HG03045 (cell line): ENCODE measurements at regions not wholly inside any gene's neighbourhood (a gene's known extent, or its start where the extent isn't known, plus 50 kb on each side); places are given as distances from the start of the nearest gene placed in this dataset.

Source experiments
- ATAC-seq: cut with Tn5 transposase; IDR thresholded peaks from one replicate; pipeline ENCODE4 v1.9.1; 2021; ENCODE audit warnings: mild to moderate bottlenecking, moderate library complexity; ENCODE audit not compliant: unreplicated experiment

DNA sequence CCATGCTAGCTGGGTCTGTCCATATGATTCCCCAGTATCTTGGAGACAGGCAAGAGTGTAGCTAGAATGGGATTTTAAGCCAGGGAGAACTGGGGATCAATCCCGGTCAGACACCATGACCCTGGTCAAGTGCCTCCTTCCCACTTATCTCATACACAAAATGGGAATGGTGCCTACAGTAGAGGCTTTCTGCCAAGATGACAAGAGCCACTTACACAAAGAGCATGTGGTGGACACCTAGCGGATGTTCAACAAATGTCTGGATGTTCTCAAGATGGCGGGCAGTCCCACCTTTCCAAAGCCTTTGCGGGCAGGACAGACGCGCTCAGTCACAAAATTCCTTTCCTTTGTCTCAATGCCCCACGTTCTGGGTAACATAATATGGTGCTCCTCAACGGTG is 57.3 kb downstream of the MAF start:
- ATAC-seq = no peak

DNA sequence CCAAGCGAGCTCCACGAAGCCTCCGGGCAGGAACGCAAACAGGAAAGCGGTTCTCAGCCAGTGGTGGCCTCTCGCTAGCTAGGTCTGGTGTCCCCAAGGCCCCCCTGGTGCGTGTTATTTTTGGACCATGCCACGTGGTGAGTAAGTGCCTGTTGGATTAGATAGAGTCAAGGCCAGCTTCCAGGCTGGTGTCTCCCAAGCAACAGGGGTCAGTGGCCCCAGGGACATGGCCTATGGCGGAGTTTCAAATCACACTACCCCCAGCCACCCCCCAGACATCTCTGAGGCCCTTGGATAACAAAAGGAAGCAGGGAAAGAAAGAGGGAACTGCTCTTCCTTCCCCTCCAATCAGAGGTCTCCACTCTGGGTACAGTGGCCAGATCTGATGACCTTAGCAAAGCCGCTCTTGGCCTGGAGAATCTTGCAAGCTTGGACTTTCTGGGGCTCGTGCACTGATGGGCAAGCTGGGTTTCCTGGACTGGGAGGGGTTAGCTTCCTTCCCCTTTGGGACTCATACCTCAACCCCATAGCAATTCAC is 58.2 kb downstream of the MAF start:
- no peak for ATAC-seq

- ATAC-seq = no peak
These were observed 59.5 kb downstream of the MAF start for GRCh38 chr16:79540825-79541595.

- no peak for ATAC-seq
These were observed 63.0 kb downstream of the MAF start for GRCh38 chr16:79537584-79537983.

DNA sequence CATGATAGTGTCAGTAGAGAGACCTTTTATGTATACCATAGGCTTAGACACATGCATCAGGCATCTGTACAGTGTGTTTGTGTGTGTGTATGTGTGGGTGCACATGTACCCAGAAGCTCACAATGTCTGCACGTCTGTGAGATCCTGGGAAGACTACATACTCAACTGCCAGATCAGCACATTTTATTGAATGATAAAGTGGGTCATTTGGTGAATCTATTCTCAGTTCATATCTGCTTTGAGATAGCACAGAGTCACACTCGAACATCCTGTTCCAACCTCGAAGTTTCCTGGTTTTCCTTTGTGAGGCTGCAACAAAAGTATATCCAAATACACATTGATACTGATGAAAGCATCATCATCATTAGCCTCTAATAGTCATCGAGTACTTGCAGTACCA is 63.6 kb downstream of the MAF start:
- ATAC-seq = no peak

- ATAC-seq = no peak
These were observed 65.4 kb downstream of the MAF start for GRCh38 chr16:79535130-79535529.

DNA sequence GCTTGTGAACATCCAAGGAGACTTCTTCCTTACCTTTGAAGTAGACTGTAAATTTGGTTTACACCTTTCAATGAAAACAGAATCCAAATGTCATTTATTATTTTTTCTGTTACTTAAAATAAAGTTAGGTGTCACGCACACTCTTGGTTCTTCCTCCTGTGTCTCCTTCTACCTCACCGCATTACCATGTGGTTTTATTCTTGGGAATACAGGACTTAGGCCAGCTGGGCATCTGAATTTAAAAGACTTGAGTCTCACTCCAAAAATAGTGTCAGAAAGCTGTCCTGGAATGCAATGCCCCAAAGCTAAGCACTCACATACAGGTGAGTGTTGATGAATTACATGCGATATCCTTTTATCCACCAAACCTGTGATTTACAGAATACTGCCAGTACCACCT is 66.4 kb downstream of the MAF start:
- ATAC-seq = no peak

DNA sequence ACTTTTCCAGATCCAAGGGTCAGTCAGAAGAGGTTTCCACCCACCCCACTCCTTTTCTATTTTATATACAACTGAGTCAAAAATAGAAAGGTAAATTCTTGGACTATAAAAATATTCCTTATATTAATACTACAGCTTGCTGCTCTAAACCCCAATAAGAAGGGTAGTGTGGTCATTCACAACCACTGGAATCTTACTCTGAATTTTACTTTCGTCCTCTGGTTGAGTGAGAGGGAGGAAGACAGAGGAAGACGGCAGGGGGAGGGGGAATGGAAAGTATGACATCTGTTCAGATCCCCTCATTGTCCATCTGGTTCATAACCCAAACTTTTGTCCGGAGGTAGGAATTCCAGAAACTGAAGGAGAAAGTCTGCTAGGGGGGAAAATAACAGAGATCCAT is 67.2 kb downstream of the MAF start:
- no peak for ATAC-seq

GRCh38 chr16:79532785-79533184 is 67.8 kb downstream of the MAF start:
- ATAC-seq = no peak

GRCh38 chr16:79532273-79532672 is 68.3 kb downstream of the MAF start:
- no peak for ATAC-seq

DNA sequence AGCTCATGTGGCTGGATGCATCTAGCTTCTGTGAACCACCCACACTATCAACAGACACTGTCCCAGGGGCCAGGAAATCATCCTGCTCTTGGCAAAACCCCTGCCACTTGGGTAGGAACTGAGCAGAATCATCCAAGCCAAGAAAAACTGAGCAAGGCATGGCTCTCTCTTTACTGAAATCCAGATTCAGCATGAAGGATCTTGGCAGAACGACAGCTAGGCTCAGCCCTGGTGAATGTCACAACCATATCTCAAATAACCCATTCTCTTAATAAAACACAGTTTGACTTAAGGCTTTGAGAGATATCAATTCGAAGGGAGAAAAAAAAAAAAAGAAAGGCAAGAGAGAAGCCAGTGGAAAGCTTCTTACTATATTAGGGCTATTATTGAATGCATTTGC is 72.2 kb downstream of the MAF start:
- ATAC-seq = no peak

- ATAC-seq = no peak
These were observed 76.6 kb downstream of the MAF start for GRCh38 chr16:79523971-79524370.

GRCh38 chr16:79519448-79519847 is 81.1 kb downstream of the MAF start:
- ATAC-seq = no peak

- no peak for ATAC-seq
These were observed 83.4 kb downstream of the MAF start for GRCh38 chr16:79517156-79517555.

DNA sequence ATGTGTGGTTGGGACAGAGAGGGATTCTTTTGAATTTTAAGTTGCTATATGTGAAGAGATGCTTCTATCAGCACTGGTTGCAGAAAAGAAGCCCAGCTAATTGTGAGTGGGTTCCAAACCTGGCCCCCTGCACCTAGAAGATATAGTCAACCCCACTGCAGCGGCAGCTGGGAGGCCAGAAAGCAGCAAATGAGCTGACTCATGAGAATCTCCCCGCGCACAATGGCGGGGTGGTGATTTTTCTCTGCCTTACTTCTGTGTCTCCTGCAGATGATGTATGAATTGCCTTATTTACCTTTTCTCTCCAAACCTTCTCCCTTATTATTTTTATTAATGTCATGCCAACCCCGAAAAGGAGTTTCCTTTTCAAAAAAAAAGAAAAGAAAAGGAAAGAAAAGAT is 89.7 kb downstream of the MAF start:
- ATAC-seq = no peak

- no peak for ATAC-seq
These were observed 90.6 kb downstream of the MAF start for GRCh38 chr16:79509906-79510305.

DNA sequence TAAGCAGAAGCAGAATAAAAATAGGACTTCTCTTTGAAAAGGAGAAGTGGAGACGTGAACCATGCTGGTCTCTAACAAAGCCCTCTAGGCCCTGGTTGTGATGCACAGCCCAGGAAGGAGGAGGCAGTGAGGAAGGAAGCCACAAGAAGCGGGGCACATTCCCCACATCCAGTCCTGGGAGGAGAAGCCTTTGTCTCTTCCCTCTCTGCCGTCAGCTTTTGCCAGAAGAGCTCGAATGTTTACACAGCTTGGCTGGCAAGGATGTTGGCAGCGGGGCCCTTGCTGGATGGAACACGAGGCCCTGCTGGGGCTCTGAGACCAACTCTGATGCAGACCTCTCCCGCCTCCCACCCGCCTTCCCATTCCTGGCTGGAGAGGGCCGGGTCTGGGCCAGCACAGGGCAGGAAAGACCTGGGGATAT is 91.3 kb downstream of the MAF start:
- no peak for ATAC-seq

DNA sequence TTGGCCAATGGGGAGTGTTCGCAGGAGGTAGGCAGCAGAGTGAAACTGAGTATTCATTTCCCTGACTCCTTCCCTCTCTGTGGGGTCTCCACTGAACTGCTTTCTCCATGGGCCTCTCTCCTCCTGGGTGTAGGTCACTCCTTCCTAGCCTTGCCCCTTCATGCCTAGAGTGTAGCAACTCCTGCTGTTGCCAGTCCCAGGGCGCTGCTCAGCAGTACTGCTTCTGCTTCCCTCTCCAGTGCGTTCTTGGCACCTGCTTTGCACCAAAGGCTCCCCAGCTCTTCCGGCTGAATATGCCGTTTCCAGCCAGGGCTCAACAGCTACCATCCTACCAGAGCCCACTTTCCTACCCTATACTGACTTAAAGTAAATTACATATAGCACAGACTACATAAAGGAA is 92.2 kb downstream of the MAF start:
- no peak for ATAC-seq

GRCh38 chr16:79505344-79505743 is 95.2 kb downstream of the MAF start:
- no peak for ATAC-seq

DNA sequence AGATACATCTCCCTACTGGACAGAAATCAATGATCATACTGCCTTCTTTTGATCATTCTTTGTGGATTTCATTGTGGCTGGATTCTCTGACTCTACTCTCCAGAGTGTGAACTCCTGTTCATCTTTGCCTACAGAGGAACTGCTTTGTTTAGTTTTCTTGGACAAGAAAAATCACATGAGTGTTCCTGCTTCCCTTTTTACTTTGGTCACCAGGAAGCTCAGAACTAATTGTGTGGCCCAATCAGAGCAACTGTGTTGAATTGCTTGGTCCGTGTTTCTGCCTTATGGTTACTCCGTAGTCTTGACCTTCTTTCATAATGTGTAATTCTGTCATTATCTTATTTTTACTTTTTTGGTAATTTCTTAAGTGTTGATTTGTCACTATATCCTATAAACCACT is 97.0 kb downstream of the MAF start:
- ATAC-seq = no peak

GRCh38 chr16:79501446-79501845 is 99.1 kb downstream of the MAF start:
- ATAC-seq = no peak

GRCh38 chr16:79500866-79501265 is 99.7 kb downstream of the MAF start:
- no peak for ATAC-seq

DNA sequence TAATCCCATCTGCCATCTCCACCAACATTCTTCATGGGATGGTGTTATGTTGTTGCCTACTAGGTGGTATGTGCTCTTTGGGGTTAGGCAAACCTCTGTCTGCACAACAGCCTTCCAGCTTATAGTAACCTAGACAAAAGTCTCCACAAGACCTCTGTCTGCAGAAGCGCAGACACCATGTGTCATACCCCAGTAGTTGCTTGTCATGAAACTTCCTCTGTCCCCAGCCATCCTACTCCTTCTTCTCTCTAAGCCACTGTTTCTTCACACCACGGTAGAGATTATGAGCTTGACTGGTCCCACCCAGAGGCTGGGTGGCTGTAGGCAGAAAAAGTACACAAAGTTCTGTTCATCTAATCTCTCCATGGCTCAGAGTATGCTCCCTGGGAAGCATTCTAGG is 100.3 kb downstream of the MAF start:
- no peak for ATAC-seq
